NCI-H2171 (cell line): ENCODE measurements at regions not wholly inside any gene's neighbourhood (a gene's known extent, or its start where the extent isn't known, plus 50 kb on each side); places are given as distances from the start of the nearest gene placed in this dataset.

ENCODE experiments used
- DNase-seq: peaks from one replicate; lab custom pipeline; 2025; lab: John Stamatoyannopoulos, UW

DNA sequence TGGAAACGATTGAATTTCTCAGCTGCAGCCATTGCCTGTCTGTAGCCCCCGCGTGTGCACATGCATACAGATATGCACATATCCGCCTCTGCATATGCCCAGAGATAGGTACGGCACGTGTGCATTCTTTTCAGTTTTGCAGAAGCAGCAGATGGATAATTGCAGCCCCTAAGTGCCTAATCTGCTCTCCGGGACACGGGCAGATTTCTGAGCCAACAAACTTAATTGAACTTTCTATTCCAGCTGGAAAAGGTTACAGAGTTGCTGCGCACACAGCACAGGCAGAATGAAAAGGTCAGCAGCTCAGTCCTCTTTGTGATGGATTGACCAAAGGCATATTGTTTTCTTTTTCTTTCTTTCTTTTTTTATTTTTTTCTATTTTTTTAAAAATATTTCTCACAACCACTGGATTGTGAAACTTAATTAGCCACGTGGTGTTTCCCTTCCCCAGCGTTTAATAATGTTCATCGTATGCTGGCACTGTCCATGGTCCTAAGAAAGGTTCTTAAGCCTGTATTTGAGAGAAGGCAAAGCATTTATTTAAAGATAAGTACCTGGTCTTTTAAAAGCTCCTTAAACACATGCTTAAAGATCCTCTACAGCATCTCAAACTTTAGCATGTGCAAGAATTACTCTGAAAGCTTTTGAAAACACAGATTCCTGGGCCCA, 270.2 kb upstream of the BRINP1 start:
- DNase-seq = peak; percentile 61

DNA sequence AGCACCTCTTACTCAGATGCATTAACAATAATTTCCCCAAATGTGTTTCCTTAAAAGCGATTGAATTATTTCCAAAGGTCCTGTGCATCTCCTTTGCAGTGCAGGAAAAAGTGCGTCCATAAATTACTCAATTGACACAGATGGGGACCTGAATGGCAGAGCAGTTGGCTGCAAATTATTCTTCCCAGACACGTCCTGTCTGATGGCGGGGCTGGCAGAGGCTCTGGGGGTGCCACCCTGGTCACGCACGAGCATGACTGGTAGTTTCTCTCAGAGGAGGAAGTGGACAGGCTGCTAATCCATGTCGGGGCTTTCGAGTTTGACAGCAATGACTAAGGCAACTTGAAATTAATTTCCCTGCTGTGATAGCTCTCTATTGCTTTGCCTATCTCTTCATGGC, 264.8 kb upstream of the BRINP1 start:
- DNase-seq = no peak

DNA sequence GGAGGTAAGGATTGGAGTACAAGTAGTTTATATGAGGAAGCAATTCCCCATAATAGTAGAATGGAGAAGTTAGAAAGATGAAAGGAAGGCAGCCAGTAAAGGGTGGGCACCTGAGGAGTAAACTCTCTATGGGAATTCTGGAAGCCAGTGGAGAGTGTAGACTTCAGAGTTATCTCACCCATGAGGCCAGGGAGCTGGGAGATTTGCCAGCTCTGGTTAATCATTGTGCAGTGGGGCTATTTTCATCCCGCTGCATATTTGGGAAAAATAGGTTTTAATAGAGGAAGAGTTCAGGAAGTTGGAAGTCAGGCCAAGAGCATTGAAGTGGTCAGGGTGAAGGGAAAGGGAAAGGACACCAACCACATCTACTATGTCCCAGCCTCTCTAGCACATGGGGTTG, 242.3 kb upstream of the BRINP1 start:
- no peak for DNase-seq

DNA sequence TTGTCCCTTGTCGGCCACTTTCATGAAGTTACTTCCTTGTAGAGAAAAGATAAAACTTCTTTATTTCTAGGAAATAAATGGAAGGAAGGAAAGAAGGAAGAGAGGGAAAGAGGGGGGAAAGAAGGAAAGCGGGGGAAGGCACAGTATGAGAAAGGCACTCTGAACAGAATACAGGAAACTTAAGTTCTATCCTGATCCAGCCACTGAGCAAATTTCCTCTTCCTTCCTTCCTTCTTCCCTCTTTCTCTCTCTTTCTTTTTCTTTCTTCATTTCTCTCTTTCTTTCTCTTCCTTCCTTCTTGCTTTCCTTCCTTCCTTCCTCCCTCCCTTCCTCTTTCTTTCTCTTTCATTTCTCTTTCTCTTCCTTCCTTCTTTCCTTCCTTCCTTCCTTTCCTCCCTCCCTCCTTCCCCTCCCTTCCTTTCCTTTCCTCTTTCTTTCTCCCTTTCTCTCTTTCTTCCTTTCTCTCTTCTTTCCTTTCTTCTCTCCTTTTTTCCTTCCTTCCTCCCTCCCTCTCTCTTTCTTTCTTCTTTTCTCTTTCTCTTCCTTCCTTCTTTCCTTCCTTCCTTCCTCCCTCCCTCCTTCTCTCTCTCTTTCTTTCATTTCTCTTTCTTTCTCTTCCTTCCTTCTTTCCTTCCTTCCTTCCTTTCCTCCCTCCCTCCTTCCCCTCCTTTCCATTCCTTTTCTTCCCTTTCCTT, 240.2 kb upstream of the BRINP1 start:
- DNase-seq = no peak

DNA sequence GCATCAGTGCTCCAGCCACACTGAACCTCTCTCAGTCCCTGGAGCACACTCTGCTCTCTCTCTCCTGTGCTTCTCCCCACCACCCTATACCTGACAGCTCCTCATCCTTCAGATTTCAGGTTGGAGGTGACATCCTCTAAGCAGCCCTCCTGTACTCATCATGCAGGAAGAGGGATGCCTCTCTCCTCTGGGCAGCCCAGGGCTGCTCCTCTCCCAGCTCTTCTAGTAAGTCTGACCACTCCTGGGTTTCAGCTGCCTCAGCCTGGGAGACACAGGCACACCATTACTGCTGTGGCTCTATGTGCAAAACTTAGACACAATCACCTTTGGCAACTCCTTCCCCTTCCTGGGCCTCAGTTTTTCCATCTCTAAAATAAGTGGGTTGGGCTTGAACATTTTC, 232.4 kb upstream of the BRINP1 start:
- no peak for DNase-seq

DNA sequence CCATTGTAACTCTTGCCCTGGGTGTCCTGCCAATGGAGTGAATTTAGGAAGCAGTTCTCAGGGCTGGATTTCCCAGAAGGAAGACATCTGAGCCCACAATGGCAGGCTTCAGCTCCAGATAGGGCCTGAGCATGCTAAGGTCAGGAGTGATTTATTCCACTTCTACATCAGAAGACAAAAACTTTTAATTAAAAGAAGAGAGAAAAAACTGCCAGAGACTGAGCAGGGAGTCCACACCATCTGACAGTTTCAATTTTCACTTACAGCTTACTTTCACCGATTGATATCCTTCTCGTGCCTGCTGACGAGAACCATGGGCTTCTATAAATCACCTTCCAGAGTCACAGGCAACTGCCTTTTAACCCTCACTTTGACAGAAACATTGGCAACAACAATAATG, 228.3 kb upstream of the BRINP1 start:
- no peak for DNase-seq

DNA sequence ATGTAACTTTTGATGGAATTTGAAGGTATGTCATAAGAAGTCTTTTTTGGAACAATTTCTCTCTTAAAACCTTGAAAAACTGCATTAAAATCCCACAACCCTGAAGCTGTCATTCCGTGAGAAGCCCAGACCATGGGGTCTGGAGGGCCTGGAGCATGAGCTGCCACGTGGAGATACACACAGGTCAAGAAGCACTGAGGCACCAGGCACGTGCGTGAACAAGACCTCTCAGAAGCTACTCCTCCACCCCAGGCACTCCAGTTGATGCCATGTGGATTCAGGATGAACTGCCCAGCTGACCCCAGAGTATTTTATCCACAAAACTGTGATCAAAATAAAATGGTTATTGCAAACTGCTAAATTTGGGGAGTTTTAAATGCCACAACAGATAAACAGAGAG, 227.5 kb upstream of the BRINP1 start:
- DNase-seq = no peak

DNA sequence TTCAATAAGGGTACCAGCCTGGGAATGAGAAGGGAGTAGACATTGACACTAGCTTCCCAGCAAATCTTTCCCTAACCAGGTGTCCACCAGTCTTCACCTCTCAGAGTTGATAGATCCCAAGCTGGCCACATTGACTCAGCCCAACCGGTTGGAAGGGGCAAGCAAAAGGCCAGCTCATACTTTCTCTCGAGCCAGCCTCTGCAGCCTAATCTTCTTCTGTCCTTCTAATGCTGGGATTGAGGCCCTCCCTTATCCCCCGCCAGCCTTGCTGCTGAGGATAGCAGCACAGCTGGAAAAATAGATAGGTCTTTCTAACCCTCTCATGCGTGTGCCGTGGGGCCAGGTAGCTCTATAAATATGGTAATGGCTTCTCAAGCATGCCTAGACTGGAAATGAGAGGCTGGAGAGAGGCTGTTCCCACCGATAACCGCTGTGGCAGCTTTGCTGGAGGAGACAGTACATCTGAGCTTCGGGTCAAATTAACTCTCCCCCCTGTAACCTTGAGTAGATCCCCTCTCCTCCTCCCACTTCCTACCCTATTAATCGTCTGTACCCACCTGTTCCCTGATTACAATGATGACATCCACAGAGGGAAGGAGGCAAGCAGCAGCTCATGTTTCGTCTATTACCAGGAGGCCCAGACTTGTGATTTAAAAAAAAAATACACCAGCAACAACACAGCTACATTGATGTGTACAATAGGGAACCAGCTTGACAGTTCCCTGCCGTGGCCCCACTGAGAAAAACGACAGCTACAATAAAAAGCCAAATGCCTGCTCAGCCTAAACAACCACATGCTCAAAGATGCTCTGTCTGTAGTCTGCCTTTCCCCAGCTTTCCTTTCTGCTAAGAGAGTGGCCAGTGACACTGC, 219.9 kb upstream of the BRINP1 start:
- peak; percentile 99 for DNase-seq

DNA sequence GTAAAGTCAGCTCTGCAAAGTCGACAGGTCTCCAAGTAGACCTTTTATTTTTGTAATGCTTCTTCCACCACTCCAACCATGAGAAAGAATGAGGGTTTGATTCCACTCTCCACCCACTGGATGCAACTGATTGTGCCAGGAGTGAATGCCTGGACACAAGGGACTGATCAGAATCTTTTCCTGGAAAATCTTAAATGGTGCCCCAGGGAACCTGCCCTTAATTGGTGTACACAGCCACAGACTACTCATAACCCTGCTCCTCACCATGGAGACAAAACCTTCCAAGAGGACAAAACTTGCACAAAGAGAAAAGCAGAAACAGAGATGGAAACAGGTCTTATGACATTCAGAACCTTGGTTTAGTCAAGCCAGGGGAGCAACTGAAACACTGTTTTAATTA, 208.6 kb upstream of the BRINP1 start:
- DNase-seq = no peak

DNA sequence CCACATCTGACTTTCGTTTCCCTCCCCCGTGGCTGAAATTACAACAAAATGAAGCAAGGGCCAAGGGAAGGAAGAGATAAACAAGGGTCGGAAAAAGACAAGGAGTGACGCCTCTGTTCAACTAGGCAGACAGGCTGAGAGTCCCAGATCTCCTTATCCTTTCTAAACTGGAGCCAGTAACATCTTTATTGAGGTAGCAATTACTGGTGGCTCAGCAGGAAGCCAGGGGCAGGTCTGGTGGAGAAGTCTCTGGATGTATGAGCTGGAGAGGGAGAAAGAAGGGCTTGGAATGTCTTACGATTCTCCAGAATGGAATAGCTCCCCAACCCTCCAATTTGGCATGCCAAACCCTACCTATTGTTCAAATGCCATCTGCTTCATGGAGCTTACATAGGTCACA, 190.8 kb upstream of the BRINP1 start:
- DNase-seq = no peak

DNA sequence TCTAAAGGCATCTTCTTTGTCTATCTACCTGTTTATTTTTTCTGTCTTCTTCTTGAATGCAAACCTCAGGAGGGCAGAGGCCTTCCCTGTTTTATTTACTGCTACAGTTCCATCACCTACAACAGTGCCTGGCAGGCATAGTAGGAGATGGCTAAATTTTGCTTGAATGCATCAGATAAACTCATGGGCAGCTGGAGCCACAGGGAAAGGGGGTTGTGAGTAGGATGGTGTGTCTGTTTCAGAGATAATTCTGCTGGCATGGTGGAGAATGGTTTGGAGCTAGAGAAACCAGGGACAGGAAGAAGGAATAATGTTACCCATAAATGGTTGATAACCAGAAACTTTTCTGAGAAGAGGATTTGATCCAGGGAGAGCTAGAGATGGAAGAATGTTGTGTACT, 189.8 kb upstream of the BRINP1 start:
- no peak for DNase-seq

DNA sequence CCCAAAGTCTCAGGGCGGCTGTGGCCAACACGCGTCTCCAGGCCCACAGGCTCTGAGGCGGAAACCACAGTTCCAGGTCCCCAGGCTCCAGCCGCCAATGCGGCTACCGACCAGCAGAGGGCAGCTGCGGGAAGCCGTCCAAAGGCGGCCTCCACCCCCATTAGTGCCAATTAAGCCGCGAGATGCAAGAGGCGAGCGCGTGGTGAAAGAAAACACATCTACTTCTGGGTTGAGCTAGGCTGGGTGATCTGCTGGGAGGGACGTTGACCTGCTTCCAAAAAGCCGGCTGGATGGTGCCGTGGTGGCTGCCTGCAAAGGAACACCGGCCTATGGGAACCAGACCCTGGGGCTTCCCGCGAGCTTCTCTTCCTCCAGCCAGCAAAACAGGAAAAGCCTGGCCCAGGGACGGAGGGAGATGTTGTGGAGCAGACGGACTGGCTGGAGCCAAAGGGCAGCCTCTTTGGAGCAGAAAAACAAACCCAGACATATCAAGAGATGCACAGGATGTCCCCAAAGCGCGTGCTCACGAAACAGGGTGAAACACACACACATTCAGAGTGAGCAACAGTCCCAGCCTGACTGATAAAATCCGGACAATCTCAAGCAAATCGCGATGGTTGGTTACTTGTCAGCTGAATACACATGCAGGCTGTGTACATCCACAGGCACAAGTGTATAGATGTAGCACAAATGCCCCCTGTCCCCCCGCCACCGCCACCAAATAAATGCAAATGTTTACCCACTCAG, 187.1 kb upstream of the BRINP1 start:
- peak; percentile 63 for DNase-seq

DNA sequence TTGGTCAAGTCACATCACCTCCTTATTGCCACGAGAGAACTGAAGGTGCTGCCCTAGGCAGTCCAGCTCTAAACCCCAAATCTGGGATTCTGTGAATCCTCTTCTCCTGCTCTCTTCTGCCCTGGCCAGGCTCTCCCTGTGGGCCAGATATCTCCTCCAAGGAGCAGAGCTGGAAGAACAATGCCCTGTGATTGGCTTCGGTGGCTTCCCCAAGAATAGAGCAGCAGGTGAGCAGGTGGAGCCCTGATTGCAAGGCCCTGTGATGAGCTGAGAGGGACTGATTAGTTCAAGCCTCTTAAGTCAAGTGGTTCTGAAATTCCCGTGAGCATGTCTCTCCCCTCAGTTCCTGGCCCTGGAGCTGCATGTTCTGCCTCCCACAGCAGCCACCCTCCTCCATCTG, 175.3 kb upstream of the BRINP1 start:
- no peak for DNase-seq

DNA sequence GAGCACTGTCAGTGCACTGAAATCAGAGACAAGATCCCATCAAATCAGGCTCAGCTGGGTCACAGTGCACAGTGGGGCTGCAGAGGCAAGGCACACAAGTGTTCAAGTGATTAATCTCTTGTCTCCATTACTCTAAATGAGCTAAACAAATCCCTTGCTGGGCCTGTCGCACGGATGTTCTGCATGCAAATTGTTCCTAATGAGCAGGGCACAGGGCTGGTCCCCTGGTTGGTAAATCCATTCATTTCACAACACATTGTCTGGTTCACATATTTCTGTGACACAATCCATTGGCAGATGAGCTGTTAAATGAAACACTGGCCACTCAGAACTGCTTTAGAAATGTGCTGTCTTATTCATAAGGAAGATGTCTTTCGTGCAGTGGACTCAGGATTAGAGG, 167.9 kb upstream of the BRINP1 start:
- no peak for DNase-seq

DNA sequence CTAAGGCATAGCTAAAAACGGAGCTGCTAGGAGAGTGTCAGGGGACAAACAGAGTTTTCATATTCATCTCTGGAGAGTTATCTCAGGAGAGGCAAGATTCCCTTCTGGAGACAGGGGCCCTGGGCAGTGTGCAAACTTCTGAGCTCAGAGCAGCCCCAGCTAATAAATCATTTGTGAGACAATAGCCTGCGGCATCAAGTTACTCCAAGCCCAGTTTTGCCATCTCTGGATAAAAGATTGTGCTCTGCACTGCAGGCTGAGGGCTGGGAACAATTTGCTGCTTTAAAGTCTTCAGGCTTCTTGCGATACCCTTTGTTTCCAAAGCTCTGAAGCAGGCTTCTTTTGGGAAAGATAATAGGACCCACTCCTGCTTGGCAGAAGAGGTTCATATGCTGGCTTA, 164.3 kb upstream of the BRINP1 start:
- DNase-seq = peak; percentile 32

DNA sequence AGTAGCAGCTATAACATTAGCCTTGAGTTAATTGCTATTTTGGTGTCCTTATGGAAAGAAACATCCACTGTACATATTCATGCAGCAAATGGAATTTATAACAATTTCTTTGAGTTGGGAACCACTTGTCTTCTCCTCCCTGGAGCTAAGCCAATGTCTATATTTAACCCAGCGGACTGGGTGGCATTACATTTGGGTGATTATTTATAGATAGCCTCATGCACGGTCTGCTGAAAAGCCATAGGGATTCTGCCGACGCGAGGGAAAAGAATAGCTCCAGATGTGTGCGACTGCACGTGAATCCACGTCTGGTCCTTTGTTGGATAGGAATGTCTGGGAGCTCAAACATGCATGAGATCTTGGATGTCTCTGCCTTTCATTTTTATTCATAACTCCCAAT, 157.5 kb upstream of the BRINP1 start:
- no peak for DNase-seq

DNA sequence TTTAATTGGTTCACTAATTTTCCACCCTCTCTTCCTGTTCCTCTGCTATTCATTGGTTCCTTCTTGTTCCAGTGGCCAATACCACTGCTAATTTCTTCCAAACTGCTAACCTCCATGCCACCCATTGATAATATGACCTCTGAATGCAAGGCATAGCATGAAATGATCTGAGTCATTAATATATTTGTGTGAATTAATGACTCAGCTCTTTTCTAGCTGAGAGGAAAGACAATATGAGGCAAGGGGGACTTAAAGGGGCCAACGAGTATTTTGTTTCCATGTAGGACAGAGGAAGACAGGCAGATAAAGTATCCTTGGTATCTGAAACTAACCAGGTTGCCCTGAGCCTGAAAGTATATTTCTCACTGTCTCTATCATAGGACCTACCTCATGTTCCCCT, 154.3 kb upstream of the BRINP1 start:
- no peak for DNase-seq

DNA sequence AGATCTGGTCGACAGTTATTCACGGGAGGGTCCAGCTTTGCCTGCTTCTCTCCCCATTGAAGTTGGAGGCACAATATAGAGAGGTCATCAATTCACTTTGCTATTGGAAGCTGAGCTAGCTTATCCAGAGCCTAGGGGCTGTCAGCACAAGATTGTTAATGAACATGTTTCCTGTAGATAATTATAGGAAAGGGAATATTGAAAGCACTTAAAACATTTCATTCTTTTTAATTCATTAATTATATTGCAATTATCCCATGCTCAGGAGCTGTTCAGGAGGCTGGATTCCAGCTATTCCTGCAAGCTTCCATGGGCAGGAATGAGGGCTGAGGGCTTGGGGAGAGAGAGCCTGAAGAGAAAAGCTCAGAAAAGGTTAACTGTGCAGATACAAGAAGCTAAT, 153.1 kb upstream of the BRINP1 start:
- no peak for DNase-seq

DNA sequence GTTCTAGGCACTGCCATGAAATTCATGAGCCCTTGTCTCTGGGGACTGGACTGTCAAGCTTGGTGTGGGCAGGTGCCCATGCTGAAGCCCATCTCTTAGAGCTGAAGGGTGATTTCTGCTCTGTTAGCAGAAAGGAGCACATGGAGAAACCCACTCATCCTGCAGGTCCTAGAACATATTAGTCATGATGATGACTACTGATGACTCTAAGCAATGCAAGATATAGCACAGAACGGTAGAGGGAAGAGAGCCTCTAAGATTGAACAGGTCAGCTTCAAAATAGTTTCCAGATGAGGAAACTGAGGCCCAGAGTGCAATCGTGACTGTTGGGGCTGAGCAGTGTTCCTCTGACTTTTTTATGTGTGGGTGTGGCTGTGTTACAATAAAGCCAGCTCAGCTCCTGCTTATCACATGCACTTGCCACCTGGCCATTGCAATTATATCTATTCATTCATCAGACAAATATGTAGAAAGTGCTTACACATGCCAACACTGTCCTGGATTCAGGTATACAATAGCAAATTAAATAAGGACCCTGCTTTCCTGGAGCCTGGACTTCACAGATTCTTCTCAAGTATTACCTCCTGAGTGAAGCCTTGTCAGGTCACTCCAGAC, 140.2 kb upstream of the BRINP1 start:
- DNase-seq = no peak

DNA sequence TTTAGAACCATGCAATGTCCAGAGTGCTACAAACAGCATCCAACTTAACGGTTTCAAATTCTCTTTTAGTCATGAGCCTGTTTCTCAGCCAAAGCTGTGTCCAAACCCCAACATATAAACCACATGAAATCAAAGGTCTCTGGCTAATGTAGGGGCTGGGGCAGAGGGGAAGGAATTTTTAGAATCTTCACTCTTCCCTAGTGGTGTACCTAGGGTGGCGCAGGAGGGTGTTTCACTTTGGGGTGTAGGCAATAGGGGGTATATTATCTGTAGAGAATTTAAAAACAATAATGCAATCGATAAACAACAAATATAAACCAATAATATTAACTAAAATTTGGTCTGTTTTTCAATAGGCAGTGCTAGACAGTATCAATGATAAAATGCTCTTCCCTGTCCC, 132.1 kb upstream of the BRINP1 start:
- DNase-seq = no peak

DNA sequence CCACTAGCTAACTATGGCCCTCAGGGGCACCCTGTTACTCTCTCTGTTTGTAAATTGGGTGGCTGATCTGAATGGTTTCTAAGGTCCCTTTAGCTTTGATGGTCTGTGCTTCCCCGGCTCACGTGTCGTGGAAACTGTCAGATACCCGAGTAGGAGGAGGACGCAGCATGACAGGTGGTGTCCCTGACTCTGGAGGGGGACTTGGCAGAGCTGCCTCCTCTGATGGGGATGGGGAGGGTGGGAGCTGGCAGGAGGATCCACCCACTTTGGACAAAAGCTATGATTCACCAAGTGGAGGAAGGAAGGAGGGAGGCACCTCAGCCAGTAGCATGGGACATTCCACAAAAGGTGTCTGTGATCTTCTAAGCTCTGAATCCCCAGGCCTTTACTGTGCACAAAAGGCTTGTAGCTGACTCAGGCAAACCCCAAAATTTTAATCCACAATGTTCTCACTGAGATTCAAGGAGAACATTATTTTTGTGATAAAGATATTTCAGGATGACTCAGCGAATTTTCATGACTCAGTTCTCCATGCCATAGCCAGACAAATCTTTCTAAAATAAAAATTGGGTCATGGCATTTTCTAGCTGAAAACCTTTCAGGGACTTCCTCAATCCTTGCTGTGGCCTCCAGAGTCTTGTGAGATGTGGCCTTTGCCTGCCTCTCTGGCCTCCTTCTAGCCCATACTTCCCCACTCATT, 131.0 kb upstream of the BRINP1 start:
- peak; percentile 44 for DNase-seq
